ENCODE measurements at regions not wholly inside any gene's neighbourhood (a gene's known extent, or its start where the extent isn't known, plus 50 kb on each side); places are given as distances from the start of the nearest gene placed in this dataset.

DNA sequence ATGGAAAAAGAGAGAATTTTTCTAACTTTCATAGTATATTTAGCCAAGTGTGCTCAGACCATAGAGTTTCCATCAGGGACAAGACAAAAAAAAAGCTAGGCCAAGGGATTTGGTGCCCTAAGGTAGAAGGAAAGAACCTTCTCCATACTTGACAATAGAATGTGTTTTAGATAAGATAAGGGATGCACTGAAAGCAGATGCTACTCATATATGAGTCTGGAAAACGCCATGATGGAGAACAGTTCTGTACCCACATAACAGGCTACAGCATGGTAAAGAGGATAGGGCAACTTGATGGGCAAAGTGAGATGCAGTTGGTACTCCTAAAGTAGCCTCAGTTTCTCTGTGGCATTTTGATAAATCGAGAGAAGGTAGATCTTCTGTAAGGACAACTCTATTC, 216.4 kb upstream of the NECTIN3 start:
- TF ChIP-seq, protein P1, sequence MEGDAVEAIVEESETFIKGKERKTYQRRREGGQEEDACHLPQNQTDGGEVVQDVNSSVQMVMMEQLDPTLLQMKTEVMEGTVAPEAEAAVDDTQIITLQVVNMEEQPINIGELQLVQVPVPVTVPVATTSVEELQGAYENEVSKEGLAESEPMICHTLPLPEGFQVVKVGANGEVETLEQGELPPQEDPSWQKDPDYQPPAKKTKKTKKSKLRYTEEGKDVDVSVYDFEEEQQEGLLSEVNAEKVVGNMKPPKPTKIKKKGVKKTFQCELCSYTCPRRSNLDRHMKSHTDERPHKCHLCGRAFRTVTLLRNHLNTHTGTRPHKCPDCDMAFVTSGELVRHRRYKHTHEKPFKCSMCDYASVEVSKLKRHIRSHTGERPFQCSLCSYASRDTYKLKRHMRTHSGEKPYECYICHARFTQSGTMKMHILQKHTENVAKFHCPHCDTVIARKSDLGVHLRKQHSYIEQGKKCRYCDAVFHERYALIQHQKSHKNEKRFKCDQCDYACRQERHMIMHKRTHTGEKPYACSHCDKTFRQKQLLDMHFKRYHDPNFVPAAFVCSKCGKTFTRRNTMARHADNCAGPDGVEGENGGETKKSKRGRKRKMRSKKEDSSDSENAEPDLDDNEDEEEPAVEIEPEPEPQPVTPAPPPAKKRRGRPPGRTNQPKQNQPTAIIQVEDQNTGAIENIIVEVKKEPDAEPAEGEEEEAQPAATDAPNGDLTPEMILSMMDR (IDR thresholded peaks at IDR 0.05; ENCODE audit: low read depth, low read length), result no peak
- Histone ChIP-seq H3K9me3 (no peaks in the 10 kb centered on the region), H3K4me3 (ENCODE audit: low read depth, low read length) (no peak overlapping the region), H3K27me3 (no peaks in the 10 kb centered on the region), H3K36me3 (no peaks in the 10 kb centered on the region), H3K4me1 (peaks cover 34% of the 10 kb centered on the region)
- DNase-seq, result no peak

DNA sequence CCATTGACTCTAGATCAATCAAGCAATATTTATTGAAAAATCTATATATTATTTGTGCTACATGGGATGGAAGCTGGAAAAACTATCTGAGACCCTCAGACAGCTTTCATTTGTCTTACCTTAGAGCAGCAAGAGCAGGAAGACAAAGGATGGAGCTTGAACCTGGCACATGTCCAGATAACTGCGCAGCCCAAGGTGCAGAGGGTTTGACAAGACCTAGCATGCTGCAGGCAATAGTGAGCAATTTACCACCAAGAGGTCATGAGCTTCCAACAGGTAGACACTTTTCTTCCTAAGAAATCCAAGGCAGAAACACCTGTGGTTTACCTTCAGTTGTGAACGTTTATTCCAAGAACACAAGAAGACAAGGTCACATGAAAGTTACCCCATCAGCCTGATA, 214.7 kb upstream of the NECTIN3 start:
- no peak for DNase-seq
- no peaks in the 10 kb centered on the region for H3K27me3 ChIP-seq
- TF ChIP-seq, protein P1 (IDR thresholded peaks at IDR 0.05; ENCODE audit: low read depth, low read length), result no peak
- no peaks in the 10 kb centered on the region for H3K36me3 ChIP-seq
- no peak overlapping the region for H3K4me3 ChIP-seq (ENCODE audit: low read depth, low read length)
- no peaks in the 10 kb centered on the region for H3K9me3 ChIP-seq
- H3K4me1 ChIP-seq, result peaks cover 34% of the 10 kb centered on the region

GRCh38 chr3:110858549-110858948, 213.1 kb upstream of the NECTIN3 start:
- Histone ChIP-seq H3K4me3 (ENCODE audit: low read depth, low read length) (no peak overlapping the region), H3K36me3 (no peaks in the 10 kb centered on the region), H3K4me1 (peaks cover 34% of the 10 kb centered on the region), H3K9me3 (no peaks in the 10 kb centered on the region), H3K27me3 (no peaks in the 10 kb centered on the region)
- TF ChIP-seq, protein P1 (IDR thresholded peaks at IDR 0.05; ENCODE audit: low read depth, low read length), result no peak
- DNase-seq, result peak; percentile 62

DNA sequence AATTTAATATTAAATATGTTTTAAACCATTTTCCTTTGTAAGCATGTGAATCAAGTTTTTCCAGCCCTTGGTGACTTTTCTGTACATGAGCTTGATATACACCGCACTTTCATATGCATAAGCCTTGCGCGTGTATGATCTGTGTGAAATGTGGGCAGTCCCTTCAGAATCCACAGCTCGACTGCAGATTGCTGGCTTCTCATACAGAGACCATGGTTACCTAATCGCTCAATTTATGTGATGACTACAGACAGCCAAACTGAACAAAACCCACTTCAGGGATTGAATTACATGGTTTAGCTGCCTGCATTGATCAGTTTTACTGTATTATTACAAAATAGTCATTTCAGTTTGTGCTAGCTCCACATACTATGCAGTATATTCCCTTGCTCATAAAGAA, 212.3 kb upstream of the NECTIN3 start:
- Histone ChIP-seq H3K4me1 (peaks cover 33% of the 10 kb centered on the region), H3K27me3 (no peaks in the 10 kb centered on the region), H3K36me3 (no peaks in the 10 kb centered on the region), H3K9me3 (no peaks in the 10 kb centered on the region), H3K4me3 (ENCODE audit: low read depth, low read length) (no peak overlapping the region)
- peak; percentile 11 for DNase-seq
- TF ChIP-seq, protein P1 (IDR thresholded peaks at IDR 0.05; ENCODE audit: low read depth, low read length), result no peak

DNA sequence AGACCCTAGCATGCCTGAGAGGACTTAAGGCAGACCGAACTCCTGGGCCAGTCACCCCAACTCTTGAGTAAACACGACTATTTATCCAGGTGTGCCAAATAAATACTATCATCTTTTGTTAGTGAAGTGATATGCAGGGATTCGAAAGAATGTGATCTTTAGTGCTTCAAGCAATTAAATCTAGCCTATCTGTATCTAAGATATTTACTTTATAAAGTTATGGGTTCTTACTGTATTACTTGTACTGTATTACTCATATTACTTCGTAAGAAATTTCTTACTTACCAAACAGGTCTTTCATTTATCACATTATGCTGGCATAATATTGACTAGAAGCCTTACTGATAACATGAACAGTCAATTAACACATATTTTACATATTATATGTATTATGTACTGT, 211.6 kb upstream of the NECTIN3 start:
- Histone ChIP-seq H3K4me3 (ENCODE audit: low read depth, low read length) (no peak overlapping the region), H3K36me3 (no peaks in the 10 kb centered on the region), H3K9me3 (no peaks in the 10 kb centered on the region), H3K4me1 (peaks cover 26% of the 10 kb centered on the region), H3K27me3 (no peaks in the 10 kb centered on the region)
- TF ChIP-seq, protein P1 (IDR thresholded peaks at IDR 0.05; ENCODE audit: low read depth, low read length), result no peak
- no peak for DNase-seq

DNA sequence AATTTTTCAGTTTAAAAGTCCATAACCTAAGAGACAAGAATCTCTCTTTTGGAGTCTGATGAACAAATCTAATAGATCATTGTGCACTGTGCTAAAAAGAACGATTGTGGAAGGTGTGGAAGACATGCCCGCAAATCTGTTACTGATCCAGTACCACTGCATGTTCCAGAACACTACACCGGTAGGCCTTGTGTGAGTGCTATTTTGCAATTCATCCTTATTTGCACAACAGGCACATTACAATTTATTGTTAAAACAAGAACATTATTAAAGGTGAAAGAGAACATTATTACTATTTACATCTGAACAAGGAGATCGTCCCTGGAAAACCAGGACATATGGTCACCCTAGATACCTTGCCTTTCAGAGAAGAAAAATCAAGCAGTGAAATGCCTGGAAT, 205.7 kb upstream of the NECTIN3 start:
- Histone ChIP-seq H3K9me3 (no peaks in the 10 kb centered on the region), H3K4me1 (peaks cover 18% of the 10 kb centered on the region), H3K36me3 (no peaks in the 10 kb centered on the region), H3K4me3 (ENCODE audit: low read depth, low read length) (no peak overlapping the region), H3K27me3 (no peaks in the 10 kb centered on the region)
- TF ChIP-seq, protein P1 (IDR thresholded peaks at IDR 0.05; ENCODE audit: low read depth, low read length), result no peak
- no peak for DNase-seq

All from BE2C (cell line).